ENCODE measurements at regions not wholly inside any gene's neighbourhood (a gene's known extent, or its start where the extent isn't known, plus 50 kb on each side); places are given as distances from the start of the nearest gene placed in this dataset.

- TF ChIP-seq, protein P1, sequence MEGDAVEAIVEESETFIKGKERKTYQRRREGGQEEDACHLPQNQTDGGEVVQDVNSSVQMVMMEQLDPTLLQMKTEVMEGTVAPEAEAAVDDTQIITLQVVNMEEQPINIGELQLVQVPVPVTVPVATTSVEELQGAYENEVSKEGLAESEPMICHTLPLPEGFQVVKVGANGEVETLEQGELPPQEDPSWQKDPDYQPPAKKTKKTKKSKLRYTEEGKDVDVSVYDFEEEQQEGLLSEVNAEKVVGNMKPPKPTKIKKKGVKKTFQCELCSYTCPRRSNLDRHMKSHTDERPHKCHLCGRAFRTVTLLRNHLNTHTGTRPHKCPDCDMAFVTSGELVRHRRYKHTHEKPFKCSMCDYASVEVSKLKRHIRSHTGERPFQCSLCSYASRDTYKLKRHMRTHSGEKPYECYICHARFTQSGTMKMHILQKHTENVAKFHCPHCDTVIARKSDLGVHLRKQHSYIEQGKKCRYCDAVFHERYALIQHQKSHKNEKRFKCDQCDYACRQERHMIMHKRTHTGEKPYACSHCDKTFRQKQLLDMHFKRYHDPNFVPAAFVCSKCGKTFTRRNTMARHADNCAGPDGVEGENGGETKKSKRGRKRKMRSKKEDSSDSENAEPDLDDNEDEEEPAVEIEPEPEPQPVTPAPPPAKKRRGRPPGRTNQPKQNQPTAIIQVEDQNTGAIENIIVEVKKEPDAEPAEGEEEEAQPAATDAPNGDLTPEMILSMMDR (IDR thresholded peaks at IDR 0.05; ENCODE audit: insufficient read depth, low read depth, low read length), result no peak
- no peak overlapping the region for H3K4me3 ChIP-seq (ENCODE audit: low read depth, low read length)
- no peak for DNase-seq (ENCODE audit: low read depth)
Observed at GRCh38 chr16:55403464-55403863, 75.5 kb upstream of the MMP2 start.

- TF ChIP-seq, protein P1 (IDR thresholded peaks at IDR 0.05; ENCODE audit: insufficient read depth, low read depth, low read length), result no peak
- no peak overlapping the region for H3K4me3 ChIP-seq (ENCODE audit: low read depth, low read length)
- no peak for DNase-seq (ENCODE audit: low read depth)
Observed at GRCh38 chr16:55406651-55407050, 72.3 kb upstream of the MMP2 start.

GRCh38 chr16:55408661-55409060, 70.3 kb upstream of the MMP2 start:
- H3K4me3 ChIP-seq (ENCODE audit: low read depth, low read length), result no peak overlapping the region
- no peak for DNase-seq (ENCODE audit: low read depth)
- TF ChIP-seq, protein P1 (IDR thresholded peaks at IDR 0.05; ENCODE audit: insufficient read depth, low read depth, low read length), result no peak

- H3K4me3 ChIP-seq (ENCODE audit: low read depth, low read length), result no peak overlapping the region
- no peak for DNase-seq (ENCODE audit: low read depth)
- TF ChIP-seq, protein P1 (IDR thresholded peaks at IDR 0.05; ENCODE audit: insufficient read depth, low read depth, low read length), result no peak
Observed at GRCh38 chr16:55411231-55411630, 67.8 kb upstream of the MMP2 start.

DNA sequence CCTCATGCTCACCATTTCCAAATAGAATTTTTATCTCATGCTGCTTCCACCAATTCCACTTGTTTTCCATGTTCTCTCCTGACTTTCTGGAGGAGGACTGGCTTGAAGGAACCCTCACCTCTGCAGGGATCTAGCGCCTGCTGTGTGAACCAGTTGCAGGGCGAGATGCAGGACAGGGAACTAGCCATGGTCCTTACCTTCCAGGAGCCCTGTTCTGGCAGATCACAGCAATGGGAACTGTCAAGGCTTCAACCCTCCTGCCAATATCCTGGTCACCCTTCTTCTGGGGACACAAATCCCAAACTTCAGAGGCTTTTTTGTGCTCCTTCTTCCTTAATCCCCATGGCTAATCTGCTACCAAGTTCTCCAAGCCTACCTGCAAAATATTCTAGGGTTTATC, 60.4 kb upstream of the MMP2 start:
- H3K4me3 ChIP-seq (ENCODE audit: low read depth, low read length), result no peak overlapping the region
- peak; percentile 8 for DNase-seq (ENCODE audit: low read depth)
- TF ChIP-seq, protein P1 (IDR thresholded peaks at IDR 0.05; ENCODE audit: insufficient read depth, low read depth, low read length), result no peak

- TF ChIP-seq, protein P1 (IDR thresholded peaks at IDR 0.05; ENCODE audit: insufficient read depth, low read depth, low read length), result no peak
- H3K4me3 ChIP-seq (ENCODE audit: low read depth, low read length), result no peak overlapping the region
- no peak for DNase-seq (ENCODE audit: low read depth)
Observed at GRCh38 chr16:55421226-55421625, 57.8 kb upstream of the MMP2 start.

- TF ChIP-seq, protein P1 (IDR thresholded peaks at IDR 0.05; ENCODE audit: insufficient read depth, low read depth, low read length), result no peak
- no peak for DNase-seq (ENCODE audit: low read depth)
- no peak overlapping the region for H3K4me3 ChIP-seq (ENCODE audit: low read depth, low read length)
Observed at GRCh38 chr16:55426865-55427484, 52.0 kb upstream of the MMP2 start.
